ENCODE measurements at regions not wholly inside any gene's neighbourhood (a gene's known extent, or its start where the extent isn't known, plus 50 kb on each side); places are given as distances from the start of the nearest gene placed in this dataset.

DNA sequence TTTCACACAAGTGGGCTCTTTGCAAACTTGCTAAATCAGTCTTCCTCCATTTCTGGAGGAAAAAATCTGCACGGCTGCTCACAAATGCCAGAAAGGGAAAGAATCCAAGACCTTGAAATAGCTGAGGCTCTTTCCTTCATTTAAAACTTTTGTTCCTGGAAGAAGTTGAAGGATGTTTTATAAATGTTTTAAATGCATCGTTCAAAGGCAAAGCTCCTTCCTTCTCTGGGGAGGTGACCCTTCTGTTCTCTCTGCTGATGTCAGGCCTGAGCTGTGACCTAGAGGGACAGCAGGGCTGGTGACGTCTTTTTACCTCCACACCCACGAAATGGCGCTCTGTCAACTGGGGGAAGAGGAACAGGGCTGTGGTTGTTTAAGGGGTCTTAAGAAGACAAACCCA, 376.4 kb upstream of the ZNF507 start:
- DNase-seq (ENCODE audit: low read depth): no peak
- TF ChIP-seq, protein P1, sequence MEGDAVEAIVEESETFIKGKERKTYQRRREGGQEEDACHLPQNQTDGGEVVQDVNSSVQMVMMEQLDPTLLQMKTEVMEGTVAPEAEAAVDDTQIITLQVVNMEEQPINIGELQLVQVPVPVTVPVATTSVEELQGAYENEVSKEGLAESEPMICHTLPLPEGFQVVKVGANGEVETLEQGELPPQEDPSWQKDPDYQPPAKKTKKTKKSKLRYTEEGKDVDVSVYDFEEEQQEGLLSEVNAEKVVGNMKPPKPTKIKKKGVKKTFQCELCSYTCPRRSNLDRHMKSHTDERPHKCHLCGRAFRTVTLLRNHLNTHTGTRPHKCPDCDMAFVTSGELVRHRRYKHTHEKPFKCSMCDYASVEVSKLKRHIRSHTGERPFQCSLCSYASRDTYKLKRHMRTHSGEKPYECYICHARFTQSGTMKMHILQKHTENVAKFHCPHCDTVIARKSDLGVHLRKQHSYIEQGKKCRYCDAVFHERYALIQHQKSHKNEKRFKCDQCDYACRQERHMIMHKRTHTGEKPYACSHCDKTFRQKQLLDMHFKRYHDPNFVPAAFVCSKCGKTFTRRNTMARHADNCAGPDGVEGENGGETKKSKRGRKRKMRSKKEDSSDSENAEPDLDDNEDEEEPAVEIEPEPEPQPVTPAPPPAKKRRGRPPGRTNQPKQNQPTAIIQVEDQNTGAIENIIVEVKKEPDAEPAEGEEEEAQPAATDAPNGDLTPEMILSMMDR (conservative IDR thresholded peaks at IDR 0.05; ENCODE audit: low read depth, low read length): no peak

DNA sequence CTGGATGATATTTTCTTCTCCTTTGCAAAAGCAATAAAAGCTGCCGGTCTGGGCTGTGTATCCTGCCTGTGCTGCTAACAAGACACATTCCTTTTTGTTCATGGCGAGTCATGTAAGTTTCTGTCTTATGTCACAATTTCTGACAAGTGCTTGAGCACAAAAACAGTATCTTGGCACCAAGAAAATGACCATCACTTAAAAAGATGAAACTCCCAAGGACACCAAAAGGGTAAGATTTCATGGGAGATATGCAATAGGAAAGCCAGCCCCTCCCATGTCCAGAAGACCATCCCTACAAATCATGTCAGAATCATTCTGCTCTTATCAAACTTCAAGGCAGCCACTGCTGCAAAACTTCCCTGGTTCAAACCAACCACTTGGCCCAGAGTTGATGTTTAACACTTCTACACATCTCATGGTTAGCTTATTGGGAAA, 375.4 kb upstream of the ZNF507 start:
- DNase-seq (ENCODE audit: low read depth): no peak
- TF ChIP-seq, protein P1 (conservative IDR thresholded peaks at IDR 0.05; ENCODE audit: low read depth, low read length): no peak
- no peak overlapping the region for H3K4me3 ChIP-seq (ENCODE audit: low read length)

More for the DNA sequence above, 376.4 kb upstream of the ZNF507 start:
- no peak overlapping the region for H3K4me3 ChIP-seq (ENCODE audit: low read length)

DNA sequence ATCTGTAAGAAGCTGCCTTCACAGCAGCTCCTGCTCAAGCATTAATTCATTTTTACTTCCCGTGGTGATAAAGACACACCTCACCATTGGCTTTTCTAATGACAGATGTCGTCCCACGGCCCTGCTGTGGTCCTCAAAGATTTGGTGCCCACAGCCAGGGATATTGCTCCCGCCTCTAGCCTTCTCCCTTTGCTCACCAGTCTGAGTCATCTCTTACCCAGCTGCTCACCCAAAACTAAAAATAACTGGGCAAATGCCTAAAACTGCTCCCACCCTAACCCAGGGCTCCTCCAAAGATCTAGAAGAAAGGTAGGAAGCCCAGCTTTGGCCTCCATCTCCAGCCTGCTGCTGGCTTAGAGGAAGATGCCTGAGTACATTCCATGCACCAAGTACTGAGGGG, 371.1 kb upstream of the ZNF507 start:
- TF ChIP-seq, protein P1 (conservative IDR thresholded peaks at IDR 0.05; ENCODE audit: low read depth, low read length): no peak
- no peak for DNase-seq (ENCODE audit: low read depth)
- H3K4me3 ChIP-seq (ENCODE audit: low read length): no peak overlapping the region

DNA sequence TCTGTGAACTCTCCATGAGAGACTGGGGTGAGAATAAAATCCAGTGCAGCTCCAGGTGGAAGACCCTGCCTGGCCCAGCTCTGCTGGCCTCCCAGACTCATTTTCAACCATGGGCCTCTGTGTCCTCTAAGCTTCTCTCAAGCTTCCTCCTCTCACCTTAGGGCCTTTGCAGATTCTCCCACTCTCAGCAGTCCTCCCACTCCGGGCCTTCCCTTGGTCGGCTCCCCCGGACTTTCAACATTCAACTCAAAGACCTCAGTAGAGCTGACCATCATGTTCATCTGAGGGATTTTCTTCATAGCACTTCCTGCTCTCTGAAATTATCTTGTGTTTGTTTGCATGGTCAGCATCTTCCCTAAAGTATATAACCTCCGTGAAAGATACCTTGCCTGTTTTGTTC, 370.5 kb upstream of the ZNF507 start:
- H3K4me3 ChIP-seq (ENCODE audit: low read length): no peak overlapping the region
- no peak for DNase-seq (ENCODE audit: low read depth)
- TF ChIP-seq, protein P1 (conservative IDR thresholded peaks at IDR 0.05; ENCODE audit: low read depth, low read length): no peak

DNA sequence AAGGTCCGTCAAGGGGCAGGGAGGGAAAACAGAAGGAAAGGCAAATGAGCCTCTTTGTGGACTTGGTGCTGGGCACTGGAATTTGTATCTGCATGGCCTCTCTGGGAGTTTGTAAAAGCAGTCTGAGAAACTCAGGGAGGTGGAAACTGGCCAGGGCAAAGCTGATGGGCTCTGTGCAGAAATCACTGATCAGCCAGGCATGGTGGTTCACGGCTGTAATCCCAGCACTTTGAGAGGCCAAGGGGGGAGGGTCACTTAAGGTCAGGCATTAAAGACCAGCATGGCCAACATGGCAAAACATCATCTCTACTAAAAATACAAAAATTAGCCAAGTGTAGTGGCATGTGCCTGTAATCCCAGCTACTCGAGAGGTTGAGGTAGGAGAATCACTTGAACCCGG, 369.9 kb upstream of the ZNF507 start:
- no peak for DNase-seq (ENCODE audit: low read depth)
- no peak overlapping the region for H3K4me3 ChIP-seq (ENCODE audit: low read length)
- TF ChIP-seq, protein P1 (conservative IDR thresholded peaks at IDR 0.05; ENCODE audit: low read depth, low read length): no peak

DNA sequence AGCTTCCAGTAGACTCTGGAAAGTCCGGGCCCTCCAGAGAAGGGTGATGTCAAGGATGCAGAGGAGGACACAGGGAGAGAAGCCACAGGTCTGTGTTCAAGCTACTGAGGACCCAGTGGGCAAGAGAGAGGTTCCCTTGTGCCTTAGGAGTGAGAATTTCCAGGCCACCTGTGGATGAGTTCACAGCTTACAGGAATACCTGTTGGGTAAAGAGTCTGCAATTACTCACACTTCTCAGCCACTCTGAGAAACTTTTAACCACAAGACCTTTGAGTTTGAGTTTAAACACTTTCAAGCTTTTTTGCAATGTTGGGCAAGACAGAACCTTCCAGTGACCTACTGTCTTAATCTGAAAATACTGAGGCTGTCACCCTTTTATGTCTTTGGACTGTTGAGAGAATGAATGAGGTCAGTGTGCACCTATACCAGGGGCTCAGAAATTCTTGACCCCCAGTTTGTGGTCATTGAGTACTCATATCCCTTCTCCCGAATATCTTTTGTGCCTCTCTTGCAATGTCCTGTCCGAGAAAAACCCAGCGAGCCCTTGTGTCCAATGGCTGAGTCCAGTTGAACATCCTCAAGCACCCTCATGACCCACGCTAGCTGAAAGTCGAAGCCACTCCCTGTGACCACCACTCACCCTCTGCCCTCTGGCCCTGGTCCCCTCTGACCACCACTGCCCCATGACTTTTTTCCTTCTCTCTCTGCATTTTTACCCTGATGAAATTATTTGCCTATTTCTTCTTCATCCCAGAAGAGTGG, 368.5 kb upstream of the ZNF507 start:
- DNase-seq (ENCODE audit: low read depth): no peak
- no peak overlapping the region for H3K4me3 ChIP-seq (ENCODE audit: low read length)
- TF ChIP-seq, protein P1 (conservative IDR thresholded peaks at IDR 0.05; ENCODE audit: low read depth, low read length): no peak

DNA sequence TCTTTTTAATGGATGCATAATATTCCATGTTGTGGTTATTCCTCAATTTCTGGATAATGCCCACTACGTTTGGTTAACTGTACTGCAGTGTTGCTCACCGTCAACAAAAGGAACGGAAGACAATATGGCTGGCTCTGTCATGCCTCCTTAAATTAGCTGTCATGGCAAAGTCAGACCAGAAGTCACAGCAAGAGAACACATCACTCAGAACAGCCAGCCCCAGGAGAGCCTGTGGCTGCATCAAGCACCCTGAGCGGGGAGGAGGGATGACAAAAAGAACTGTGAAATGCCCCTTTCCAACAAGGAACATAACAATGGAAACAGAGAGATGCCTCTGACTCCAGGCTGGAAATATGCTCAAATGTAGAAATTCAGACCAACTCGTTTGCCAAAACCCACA, 366.0 kb upstream of the ZNF507 start:
- TF ChIP-seq, protein P1 (conservative IDR thresholded peaks at IDR 0.05; ENCODE audit: low read depth, low read length): no peak
- no peak overlapping the region for H3K4me3 ChIP-seq (ENCODE audit: low read length)
- DNase-seq (ENCODE audit: low read depth): no peak
